ENCODE measurements at regions not wholly inside any gene's neighbourhood (a gene's known extent, or its start where the extent isn't known, plus 50 kb on each side); places are given as distances from the start of the nearest gene placed in this dataset.

GRCh38 chr18:55699233-55699765, 111.3 kb upstream of the TCF4 start:
- Histone ChIP-seq H3K4me1 (no peaks in the 10 kb centered on the region), H3K36me3 (no peaks in the 10 kb centered on the region), H3K4me3 (no peak overlapping the region), H3K27ac (no peak overlapping the region), H3K9me3 (no peaks in the 10 kb centered on the region), H3K27me3 (no peaks in the 10 kb centered on the region)
- TF ChIP-seq CTCF (IDR thresholded peaks at IDR 0.05): no peak
- FAIRE-seq (no peak), ATAC-seq (no peak), DNase-seq (no peak)
- intact Hi-C loops (cut with DNase I): no loop called here
- 75 to 82% methylated on average over 5 of the region's 5 CpGs for WGBS, 2 donors

GRCh38 chr18:55696811-55697210, 108.8 kb upstream of the TCF4 start:
- H3K27me3 ChIP-seq: no peaks in the 10 kb centered on the region
- no peak for TF ChIP-seq CTCF (IDR thresholded peaks at IDR 0.05)
- H3K4me1 ChIP-seq: no peaks in the 10 kb centered on the region
- H3K4me3 ChIP-seq: no peak overlapping the region
- WGBS, 2 donors: 79 to 81% methylated on average over 3 of the region's 3 CpGs
- no peak for FAIRE-seq
- ATAC-seq: no peak
- no peak overlapping the region for H3K27ac ChIP-seq
- H3K36me3 ChIP-seq: no peaks in the 10 kb centered on the region
- intact Hi-C loops (cut with DNase I): no loop called here
- H3K9me3 ChIP-seq: no peaks in the 10 kb centered on the region
- no peak for DNase-seq

GRCh38 chr18:55695091-55695490, 107.1 kb upstream of the TCF4 start:
- DNase-seq: no peak
- Histone ChIP-seq H3K9me3 (no peaks in the 10 kb centered on the region), H3K36me3 (no peaks in the 10 kb centered on the region), H3K27me3 (no peaks in the 10 kb centered on the region), H3K4me3 (no peak overlapping the region), H3K4me1 (no peaks in the 10 kb centered on the region), H3K27ac (no peak overlapping the region)
- TF ChIP-seq CTCF (IDR thresholded peaks at IDR 0.05): no peak
- intact Hi-C loops (cut with DNase I): no loop called here
- no peak for FAIRE-seq
- no peak for ATAC-seq

GRCh38 chr18:55694291-55694690, 106.3 kb upstream of the TCF4 start:
- no peaks in the 10 kb centered on the region for H3K4me1 ChIP-seq
- ATAC-seq (no peak), FAIRE-seq (no peak), DNase-seq (no peak)
- no peak for TF ChIP-seq CTCF (IDR thresholded peaks at IDR 0.05)
- 61 to 77% methylated on average over 1 of the region's 1 CpG for WGBS, 2 donors
- no peak overlapping the region for H3K27ac ChIP-seq
- H3K4me3 ChIP-seq: no peak overlapping the region
- H3K36me3 ChIP-seq: no peaks in the 10 kb centered on the region
- no peaks in the 10 kb centered on the region for H3K9me3 ChIP-seq
- intact Hi-C loops (cut with DNase I): no loop called here
- H3K27me3 ChIP-seq: no peaks in the 10 kb centered on the region

- no peak for TF ChIP-seq CTCF (IDR thresholded peaks at IDR 0.05)
- Histone ChIP-seq H3K9me3 (no peaks in the 10 kb centered on the region), H3K36me3 (no peaks in the 10 kb centered on the region), H3K4me3 (no peak overlapping the region), H3K4me1 (no peaks in the 10 kb centered on the region), H3K27me3 (no peaks in the 10 kb centered on the region), H3K27ac (no peak overlapping the region)
- no peak for DNase-seq
- WGBS, 2 donors: 69 to 72% methylated on average over 4 of the region's 4 CpGs
- no peak for FAIRE-seq
- ATAC-seq: no peak
- intact Hi-C loops (cut with DNase I): no loop called here
These were observed 100.0 kb upstream of the TCF4 start for GRCh38 chr18:55688030-55688429.

Data from pancreas (tissue), 10 donors.